Stromal cell of bone marrow (primary cell): ENCODE measurements at regions not wholly inside any gene's neighbourhood (a gene's known extent, or its start where the extent isn't known, plus 50 kb on each side); places are given as distances from the start of the nearest gene placed in this dataset.
A peak's percentile ranks its signal among the peaks of the same experiment; 100 is the strongest.

Source experiments
- DNase-seq: peaks from one replicate; pipeline ENCODE4 v3.0.0-alpha.2; 2012; ENCODE audit warnings: low read depth

DNA sequence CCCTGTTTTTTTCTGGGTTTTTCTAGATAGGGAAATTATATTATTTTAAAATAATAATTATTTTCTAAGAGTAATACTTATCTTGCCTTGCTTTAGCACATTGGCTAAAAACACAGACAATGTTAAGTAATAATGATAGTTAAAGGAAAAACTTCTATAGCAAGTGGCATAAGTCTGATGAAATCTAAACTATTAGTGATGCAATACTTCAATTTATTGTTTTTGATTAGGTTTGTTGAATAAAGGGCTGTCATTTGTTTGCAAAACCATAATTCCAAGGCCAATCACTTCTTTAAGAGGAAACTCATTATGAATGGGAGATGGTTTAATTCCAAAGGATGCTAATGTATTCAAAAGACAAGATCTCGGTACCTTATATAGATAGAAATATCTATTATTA, 293.8 kb upstream of the FBXL7 start:
- DNase-seq = no peak

DNA sequence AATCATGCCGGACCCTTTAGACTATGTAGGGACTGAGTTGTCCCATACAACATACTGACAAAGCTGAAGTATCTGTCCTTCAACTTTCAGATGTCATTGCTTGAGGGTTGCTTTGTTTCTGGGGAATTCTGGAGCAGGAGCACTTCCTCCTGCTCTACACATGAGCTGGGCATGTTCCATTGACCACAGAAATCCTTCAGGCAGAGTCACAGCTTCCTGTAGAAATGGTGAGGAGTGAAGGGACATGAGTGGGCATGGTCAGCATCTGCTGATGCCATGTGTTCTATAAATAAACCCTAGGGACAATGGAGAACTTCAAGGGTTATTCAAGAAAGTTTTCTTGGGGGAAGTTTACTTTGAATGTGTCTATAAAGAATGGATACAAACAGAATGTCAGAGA, 296.6 kb upstream of the FBXL7 start:
- DNase-seq = peak; percentile 14

DNA sequence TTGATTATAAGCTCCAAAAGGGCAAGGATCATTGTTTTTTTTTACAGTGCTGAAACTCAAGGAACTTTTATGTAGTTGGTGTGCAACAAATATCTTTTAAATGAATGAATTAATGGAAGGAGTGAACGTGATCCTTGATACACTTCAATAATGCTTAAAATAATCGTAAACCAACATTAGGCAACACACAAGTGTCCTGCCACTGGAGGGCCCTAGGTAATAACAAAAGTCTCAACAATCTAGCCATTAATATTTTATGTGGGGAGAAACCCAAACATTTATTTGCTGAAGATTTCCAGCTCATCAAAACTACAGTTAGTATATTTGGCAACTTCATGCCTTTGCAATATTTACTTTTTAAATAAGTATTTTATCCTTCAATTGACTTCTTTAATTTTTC, 309.0 kb upstream of the FBXL7 start:
- DNase-seq = no peak

DNA sequence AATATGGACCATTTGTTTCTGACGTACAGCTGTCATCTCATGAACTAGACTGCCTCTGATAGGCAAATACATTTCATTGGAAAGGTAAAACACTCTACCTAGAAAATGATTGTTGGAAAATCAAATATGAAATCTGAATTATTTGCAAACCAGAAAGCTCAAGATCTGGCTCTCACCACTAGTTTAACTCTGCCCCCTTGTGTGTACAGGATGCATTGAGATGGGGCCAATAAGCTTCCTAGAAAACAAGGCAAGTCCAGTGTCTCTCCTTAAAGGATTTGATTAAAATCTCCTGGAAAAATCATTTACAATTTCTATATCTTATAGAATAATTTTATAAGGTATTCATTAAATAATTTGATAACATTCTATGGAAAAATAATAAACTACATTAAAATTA, 311.9 kb upstream of the ANKH start:
- DNase-seq = no peak

- no peak for DNase-seq
These were observed 298.6 kb upstream of the ANKH start for GRCh38 chr5:15170173-15170572.

DNA sequence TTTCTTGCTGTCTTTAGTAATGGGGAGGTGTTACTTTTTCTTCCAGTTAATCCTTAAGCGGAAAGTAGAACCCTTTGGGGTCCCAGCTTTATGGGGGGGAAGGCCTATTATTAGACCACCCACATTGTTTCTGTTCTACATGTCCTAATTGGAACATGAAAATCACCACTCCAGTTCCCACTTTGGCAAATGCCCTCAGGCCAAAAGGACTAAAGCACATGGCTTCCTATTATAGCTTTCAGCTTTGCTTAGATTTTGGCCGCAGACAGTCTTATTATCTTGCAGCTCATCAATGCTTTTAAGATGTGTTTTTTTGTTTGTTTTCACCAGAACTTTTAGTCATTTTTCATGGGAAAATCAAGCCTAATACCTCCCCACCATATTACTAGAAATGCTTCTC, 296.8 kb upstream of the ANKH start:
- no peak for DNase-seq

DNA sequence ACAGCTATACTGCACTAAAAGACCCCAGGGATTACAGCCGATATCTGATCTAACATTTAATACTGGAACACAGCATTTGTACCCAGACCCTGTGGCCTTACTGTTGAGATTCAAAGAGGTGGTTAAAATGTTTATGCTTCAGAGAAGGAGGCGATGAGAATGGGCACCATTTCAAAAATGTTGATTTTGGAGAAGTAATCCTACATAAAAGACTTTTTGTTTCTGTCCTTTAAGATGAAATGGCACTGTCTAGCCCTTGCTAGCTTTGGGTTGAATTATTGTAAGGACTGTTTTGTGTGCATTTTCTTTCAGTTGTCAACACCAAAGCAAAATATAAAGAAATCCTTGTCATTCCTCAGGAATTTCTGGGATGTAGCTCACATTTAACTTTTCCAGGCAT, 288.5 kb upstream of the ANKH start:
- no peak for DNase-seq

DNA sequence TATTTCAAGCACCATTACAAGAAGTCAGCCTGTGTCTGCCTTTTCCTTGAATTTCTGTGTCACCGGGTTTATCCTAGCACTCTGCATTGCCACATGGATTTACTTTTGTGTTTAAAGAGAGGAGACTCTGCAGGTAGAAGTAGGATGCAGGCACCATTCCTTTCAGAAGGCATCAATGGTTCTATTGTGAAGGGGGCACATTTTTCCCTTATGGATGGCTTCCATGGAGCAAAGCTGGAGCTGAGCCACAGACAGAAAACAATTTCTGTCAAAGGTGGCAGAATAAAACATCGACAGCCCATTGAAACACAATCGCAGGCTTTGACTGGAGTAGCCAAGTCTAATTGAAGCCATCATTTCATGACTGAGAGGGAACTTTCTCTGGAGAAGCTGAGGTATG, 288.0 kb upstream of the ANKH start:
- DNase-seq = no peak

GRCh38 chr5:15142458-15142857, 270.9 kb upstream of the ANKH start:
- DNase-seq = peak; percentile 1

- DNase-seq = no peak
These were observed 265.8 kb upstream of the ANKH start for GRCh38 chr5:15137414-15137813.

- no peak for DNase-seq
These were observed 264.1 kb upstream of the ANKH start for GRCh38 chr5:15135661-15136060.

DNA sequence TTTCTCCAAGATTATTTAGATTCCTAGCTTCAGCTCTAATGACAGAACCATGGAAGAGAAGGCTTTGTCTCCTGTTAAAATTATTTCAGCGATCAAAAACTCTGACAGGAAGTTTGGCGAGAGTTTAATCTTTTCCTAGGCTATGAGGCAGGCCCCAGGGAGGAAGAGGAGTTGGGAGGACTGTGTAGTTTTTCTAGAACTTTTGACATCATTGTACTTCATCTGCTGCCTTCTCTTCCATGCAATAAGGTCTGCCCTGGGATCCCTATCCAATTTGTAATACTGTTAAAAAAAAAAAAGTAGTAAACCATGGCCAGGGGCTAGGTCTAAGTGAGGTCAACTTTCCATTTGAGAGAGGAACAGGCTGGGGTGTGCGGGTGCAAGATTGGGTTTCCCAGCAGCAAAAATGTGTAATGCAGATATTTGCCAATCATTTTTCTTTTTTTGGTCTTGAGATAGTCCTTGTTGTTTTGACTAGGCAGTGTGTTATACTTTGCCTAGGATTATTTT, 261.9 kb upstream of the ANKH start:
- no peak for DNase-seq

GRCh38 chr5:15132816-15133405, 261.3 kb upstream of the ANKH start:
- DNase-seq = no peak

DNA sequence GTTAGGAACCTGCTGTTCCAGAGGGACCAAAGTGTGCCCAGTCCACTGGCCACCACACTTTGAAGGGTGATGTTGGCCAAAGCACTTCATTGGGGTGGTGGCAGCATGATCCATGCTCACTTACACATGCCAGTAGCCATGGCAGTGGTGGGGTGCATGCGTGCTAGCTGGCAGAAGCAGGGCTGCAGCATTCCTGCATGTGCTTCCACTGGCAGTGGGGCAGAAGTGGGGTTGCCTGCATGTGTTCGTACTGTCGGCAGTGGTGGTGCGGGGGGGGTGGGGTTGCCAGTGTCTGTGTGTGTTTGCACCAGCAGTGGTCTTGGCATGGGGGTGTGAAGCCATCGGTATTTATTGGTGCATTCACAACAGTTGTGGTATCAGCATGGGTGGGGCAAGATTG, 260.3 kb upstream of the ANKH start:
- no peak for DNase-seq

DNA sequence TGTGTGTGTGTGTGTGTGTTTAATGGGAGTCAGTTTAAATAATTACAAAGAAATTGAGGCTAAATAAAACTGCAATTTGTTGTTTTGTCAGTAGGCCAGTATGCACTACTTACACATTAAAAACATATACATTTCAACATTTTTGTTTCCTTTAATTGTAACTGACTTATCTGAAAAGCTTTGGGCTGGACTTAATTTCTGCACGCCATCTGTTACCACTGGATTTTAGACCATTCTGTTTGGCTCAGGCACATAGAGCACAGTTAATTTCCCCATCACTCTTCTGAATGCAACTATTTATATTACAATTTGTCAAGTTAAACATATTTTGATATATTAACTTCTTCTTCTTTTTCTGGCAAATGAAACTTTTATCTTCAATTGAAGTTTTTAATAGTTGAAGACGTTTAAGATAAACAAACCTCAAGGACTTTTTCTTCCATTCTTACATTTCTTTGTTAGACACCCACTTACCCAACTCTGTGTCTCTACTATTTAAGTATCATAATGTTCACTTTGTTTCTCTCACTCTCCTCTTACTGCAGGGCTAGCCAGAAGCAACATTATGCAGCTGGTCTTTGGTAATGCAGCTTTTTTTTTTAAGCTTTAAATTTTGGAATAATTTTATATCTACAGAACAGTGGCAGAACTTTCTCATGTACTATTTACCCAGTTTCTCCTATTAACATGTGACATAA, 253.4 kb upstream of the ANKH start:
- DNase-seq = no peak

GRCh38 chr5:15124461-15124860, 252.9 kb upstream of the ANKH start:
- DNase-seq = no peak

- DNase-seq = peak; percentile 2
These were observed 246.1 kb upstream of the ANKH start for GRCh38 chr5:15117688-15118087.

- no peak for DNase-seq
These were observed 245.4 kb upstream of the ANKH start for GRCh38 chr5:15116996-15117395.

- no peak for DNase-seq
These were observed 235.1 kb upstream of the ANKH start for GRCh38 chr5:15106530-15107283.

DNA sequence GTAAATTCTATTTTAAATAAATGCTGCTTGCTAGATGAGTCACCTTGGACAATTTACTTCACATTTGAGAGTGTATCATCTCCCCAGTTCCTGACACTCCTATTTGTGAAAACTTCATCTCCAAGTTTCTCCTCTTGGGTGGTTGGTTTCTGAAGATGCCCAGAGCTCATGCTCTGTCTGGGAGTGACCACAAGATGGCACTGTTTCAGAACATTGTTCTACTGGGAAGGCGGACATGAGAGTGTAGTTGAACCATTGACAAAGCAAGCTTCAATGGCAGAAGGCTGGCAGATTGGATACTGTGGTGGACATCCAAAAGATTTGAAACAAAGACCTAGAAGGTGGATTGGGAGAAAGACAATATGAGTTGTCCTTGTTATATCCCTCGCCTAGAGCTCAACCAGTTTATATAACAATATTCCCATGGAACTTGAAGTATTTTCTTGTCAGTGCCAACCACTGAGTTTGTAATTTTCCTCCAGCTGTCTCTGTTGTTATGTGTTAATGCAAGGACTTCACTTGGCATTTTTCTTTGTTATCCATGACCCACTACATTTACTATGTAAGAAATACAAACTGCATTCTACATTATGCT, 234.3 kb upstream of the ANKH start:
- DNase-seq = peak; percentile 36

DNA sequence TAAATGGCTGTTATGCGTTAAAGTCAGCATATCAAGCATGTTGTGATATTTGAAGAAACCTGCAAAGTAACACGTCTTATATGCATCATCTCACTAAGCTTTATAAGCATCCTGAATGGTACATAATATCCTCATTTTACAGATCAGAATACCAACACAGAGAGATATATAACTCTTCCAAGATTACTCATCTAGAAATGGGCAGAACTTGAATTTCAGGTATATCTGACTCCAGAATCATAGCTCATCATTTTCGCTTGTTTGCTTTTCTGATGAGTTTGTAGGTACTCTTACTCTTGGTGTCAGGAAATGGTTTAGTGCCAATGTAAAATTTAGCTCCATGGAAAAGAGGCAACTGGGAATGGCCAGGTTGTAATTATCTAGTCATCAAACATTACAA, 232.3 kb upstream of the ANKH start:
- no peak for DNase-seq

- DNase-seq = no peak
These were observed 231.6 kb upstream of the ANKH start for GRCh38 chr5:15103130-15103529.

- DNase-seq = no peak
These were observed 226.0 kb upstream of the ANKH start for GRCh38 chr5:15097552-15097951.
